NCI-H524 (cell line): ENCODE measurements at regions not wholly inside any gene's neighbourhood (a gene's known extent, or its start where the extent isn't known, plus 50 kb on each side); places are given as distances from the start of the nearest gene placed in this dataset.
"Not testable (repeated sequence)": the region's sequence is repeated elsewhere in the genome, so short reads cannot be mapped to it uniquely, and the experiment has no call there.

Experiments
- DNase-seq, 2 experiments: peaks; one replicate each; lab custom pipeline; 2025; lab: John Stamatoyannopoulos, UW

GRCh38 chr11:11004069-11004468, 146.2 kb upstream of the ZBED5 start:
- DNase-seq: no peak

GRCh38 chr11:11003226-11003625, 145.4 kb upstream of the ZBED5 start:
- DNase-seq: no peak

GRCh38 chr11:11000579-11001283, 142.9 kb upstream of the ZBED5 start:
- DNase-seq: no peak

- DNase-seq: no peak
Measured at GRCh38 chr11:10998674-10999073, 140.8 kb upstream of the ZBED5 start.

- DNase-seq: no peak
Measured at GRCh38 chr11:10996678-10997077, 138.8 kb upstream of the ZBED5 start.

- DNase-seq: no peak
Measured at GRCh38 chr11:10993640-10994039, 135.8 kb upstream of the ZBED5 start.

GRCh38 chr11:10993186-10993585, 135.3 kb upstream of the ZBED5 start:
- DNase-seq: no peak

- no peak for DNase-seq
Measured at GRCh38 chr11:10991393-10991792, 133.5 kb upstream of the ZBED5 start.

- no peak for DNase-seq
Measured at GRCh38 chr11:10990637-10991193, 132.9 kb upstream of the ZBED5 start.

- DNase-seq: no peak
Measured at GRCh38 chr11:10990160-10990559, 132.3 kb upstream of the ZBED5 start.

- no peak for DNase-seq
Measured at GRCh38 chr11:10986006-10986405, 128.2 kb upstream of the ZBED5 start.

- no peak for DNase-seq
Measured at GRCh38 chr11:10984742-10985141, 126.9 kb upstream of the ZBED5 start.

GRCh38 chr11:10984250-10984649, 126.4 kb upstream of the ZBED5 start:
- DNase-seq: no peak

GRCh38 chr11:10982704-10983510, 125.1 kb upstream of the ZBED5 start:
- peak in 1 of 2 experiments; percentile 68 for DNase-seq

GRCh38 chr11:10979529-10979928, 121.7 kb upstream of the ZBED5 start:
- DNase-seq: no peak

- no peak for DNase-seq
Measured at GRCh38 chr11:10978198-10978597, 120.3 kb upstream of the ZBED5 start.

- no peak for DNase-seq
Measured at GRCh38 chr11:10975287-10975721, 117.5 kb upstream of the ZBED5 start.

GRCh38 chr11:10973416-10973815, 115.6 kb upstream of the ZBED5 start:
- DNase-seq: peak; percentile 7 to 39

GRCh38 chr11:10970926-10971325, 113.1 kb upstream of the ZBED5 start:
- DNase-seq: no peak

- no peak for DNase-seq
Measured at GRCh38 chr11:10969387-10969786, 111.5 kb upstream of the ZBED5 start.

- DNase-seq: not testable (repeated sequence)
Measured at GRCh38 chr11:10956884-10957283, 99.0 kb upstream of the ZBED5 start.

- no peak for DNase-seq
Measured at GRCh38 chr11:10955616-10956015, 97.8 kb upstream of the ZBED5 start.

- DNase-seq: no peak
Measured at GRCh38 chr11:10954184-10954583, 96.3 kb upstream of the ZBED5 start.
